Activated CD4-positive, alpha-beta T cell treated with anti-CD3 and anti-CD28 coated beads for 24 hours (primary cell): ENCODE measurements at regions not wholly inside any gene's neighbourhood (a gene's known extent, or its start where the extent isn't known, plus 50 kb on each side); places are given as distances from the start of the nearest gene placed in this dataset.

Source experiments
- DNase-seq, 2 donors: peaks; one replicate each; pipeline ENCODE4 v3.0.0-alpha.2; 2020; ENCODE audit warnings: low read depth in 2 of 2

- no peak for DNase-seq
Observed at GRCh38 chr3:34294240-34294639, 495.8 kb downstream of the PDCD6IP start.

DNA sequence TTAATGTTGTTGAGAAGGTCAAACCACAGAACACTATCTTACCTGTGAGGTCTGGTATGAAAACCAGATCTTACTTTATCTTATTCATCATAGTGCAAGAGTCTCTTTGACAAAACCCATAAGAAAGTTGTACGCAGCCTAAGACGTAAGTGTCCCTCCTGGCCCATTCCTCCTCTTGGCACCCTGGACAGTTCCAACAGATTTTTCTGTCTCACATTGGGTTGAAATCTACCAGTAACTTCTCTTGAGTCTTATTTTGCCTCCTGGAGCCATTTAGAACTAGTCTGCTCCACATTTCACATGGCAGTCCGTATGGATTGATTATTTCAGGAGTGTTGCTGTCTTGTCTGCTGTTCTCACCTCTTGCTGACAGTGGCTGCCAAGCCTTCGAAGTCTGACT, 498.4 kb downstream of the PDCD6IP start:
- DNase-seq, result no peak

DNA sequence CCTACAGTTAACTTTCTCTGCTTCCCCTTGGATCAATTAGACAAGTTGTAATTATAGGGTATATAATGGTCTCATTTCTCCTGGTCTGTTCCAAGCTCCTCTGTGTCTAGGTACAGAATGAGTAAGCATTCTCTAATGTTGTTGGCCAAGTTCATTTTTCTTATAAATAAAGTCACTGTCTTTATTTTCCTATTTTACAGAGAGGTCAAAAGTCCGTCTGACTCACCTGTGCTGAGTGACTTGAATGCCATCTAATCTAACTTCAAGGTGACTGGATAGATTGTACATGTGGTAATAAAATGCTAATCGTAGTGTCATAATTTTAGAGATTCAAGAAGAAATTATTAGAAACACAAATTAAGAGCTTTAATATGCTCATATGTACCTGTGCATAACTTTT, 500.2 kb downstream of the PDCD6IP start:
- no peak for DNase-seq

DNA sequence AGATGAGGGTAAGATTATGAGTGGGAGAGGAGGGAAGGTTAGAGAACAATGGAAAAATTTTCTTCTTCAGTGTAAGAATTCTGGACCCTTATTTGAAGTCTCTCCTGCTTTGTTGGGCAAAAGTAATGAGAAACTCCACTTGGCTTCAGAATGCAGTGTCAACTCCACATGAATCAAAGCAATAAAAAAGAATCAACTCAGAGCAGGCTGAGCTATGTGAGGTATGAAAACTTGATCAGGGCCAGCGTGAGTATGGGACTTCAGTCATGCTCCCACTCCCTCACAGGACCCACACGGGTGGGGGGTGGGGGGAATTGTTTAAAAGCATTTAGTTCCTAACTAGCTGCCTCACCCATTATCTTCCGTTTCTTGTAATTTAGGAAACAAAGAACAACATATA, 502.2 kb downstream of the PDCD6IP start:
- DNase-seq, result no peak

GRCh38 chr3:34301313-34301712, 502.9 kb downstream of the PDCD6IP start:
- DNase-seq, result no peak

DNA sequence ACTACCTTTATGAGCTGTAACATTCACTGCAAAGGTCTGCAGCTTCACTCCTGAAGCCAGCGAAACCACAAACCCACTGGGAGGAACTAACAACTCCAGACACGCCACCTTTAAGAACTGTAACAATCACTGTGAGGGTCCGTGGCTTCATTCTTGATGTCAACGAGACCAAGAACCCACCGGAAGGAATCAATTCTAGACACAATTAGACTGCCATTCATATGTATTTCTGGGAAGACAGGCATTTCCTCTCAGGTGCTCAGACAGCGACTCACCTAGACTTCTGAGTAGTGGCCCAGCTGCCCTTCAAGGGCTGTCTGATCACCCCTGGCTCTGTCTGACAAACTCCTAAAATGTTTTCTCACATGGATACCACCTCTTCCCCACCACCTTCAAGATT, 506.8 kb downstream of the PDCD6IP start:
- DNase-seq, result no peak

DNA sequence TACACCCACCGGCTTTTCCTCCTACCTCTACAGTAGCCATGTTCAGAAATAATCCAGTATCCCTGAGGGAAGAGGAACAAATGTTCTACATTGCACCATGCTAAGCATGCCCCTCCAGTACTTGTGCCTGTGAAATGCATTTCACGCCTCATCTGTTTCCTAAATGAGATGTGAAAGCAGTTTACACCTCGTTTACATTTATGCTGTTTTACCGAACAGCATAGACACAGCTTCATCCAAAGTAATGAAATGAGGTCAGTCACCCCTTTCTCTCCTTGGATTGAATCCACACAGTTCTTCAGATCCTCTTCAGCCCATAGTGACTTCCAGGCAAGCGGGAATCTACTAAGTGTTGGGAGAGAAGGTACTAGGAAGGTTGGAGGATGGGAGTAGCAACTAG, 514.3 kb downstream of the PDCD6IP start:
- DNase-seq, result no peak

GRCh38 chr3:34319881-34320280, 521.5 kb downstream of the PDCD6IP start:
- DNase-seq, result no peak

GRCh38 chr3:34323517-34323916, 525.1 kb downstream of the PDCD6IP start:
- no peak for DNase-seq

GRCh38 chr3:34346656-34347055, 548.2 kb downstream of the PDCD6IP start:
- no peak for DNase-seq

- DNase-seq, result no peak
Observed at GRCh38 chr3:34351882-34352777, 553.7 kb downstream of the PDCD6IP start.

DNA sequence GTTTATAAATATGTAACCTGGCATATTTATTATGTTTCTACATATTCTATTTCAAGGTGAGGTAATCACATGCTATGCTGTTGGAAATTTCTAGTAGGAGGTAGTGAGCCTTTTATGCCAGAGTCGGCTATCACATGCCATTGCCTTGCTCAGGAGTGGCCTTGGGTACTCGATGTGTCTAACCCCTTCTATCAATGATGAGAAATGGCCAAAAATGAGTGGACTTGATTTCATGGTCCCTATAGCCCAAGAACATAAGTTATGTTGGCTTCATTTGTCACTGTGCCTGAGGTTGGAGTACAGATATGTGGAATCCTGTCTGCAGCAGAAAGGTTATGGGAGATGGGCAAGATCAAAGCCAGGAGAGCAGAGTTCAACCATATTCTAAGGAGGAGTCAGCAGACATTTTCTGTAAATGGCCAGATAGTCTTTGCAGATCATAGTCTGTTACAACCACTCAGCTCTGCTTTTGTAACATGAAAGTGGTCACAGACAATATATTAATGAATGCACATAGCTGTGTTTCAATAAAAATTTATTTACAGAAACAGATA, 554.4 kb downstream of the PDCD6IP start:
- no peak for DNase-seq

- DNase-seq, result no peak
Observed at GRCh38 chr3:34357461-34357860, 559.0 kb downstream of the PDCD6IP start.

- DNase-seq, result no peak
Observed at GRCh38 chr3:34359064-34359463, 560.6 kb downstream of the PDCD6IP start.

DNA sequence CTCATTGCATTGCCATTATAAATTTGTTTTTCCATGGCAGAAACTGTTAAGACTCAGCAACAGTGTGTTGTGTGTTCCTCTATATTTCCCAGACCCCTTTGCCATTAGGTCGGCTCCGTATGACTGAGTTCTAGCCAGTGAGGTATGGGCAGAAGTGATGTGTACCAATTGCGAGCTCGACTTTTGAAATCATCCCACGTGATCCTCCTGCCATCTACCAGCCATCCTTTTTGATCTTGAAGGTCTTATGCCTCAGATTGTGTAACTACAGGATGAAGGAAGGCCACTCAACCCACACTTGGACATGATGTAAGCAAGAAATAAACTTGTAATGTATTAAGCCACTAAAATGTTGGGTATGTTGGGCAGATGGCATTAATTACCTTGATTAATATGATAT, 562.3 kb downstream of the PDCD6IP start:
- no peak for DNase-seq

- DNase-seq, result no peak
Observed at GRCh38 chr3:34361921-34362320, 563.5 kb downstream of the PDCD6IP start.

GRCh38 chr3:34362910-34363309, 564.5 kb downstream of the PDCD6IP start:
- no peak for DNase-seq

DNA sequence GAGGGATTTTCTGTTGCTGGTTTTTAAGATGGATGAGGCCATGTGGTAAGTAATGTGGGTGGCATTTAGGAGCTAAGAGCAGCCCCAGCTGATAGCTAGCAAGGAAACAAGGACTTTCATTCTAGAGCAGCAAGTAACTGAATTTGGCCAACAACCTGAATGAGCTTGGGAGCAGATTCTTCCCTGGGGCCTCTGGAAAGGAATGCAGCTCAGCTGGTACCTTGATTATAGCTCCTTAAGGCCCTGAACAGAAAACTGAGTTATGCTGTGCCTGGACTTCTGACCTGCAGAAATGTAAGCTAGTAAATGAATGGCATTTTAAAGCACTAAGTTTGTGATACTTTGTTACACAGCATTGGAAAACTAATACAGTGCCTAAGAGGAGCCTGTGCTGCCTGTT, 565.5 kb downstream of the PDCD6IP start:
- no peak for DNase-seq

DNA sequence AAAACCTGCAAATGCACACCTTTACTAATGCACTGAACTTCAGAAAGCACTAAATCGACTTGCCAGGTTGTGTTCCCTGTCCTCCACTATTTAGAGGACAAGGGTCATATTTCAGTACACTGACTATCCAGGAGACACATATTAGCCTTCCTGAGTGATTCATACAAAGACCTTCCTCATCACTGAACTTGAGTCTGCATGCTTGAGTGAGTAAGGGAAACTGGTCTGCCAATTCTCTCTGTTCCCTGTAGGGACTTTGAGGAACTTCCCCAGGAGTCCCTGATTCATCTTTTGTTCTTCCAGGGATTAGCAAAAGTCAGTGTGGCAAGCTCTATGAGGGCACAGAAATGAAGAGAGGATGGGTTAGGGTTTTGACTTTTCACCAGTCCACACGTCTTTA, 565.9 kb downstream of the PDCD6IP start:
- no peak for DNase-seq

- DNase-seq, result no peak
Observed at GRCh38 chr3:34365231-34365630, 566.8 kb downstream of the PDCD6IP start.

GRCh38 chr3:34365771-34366170, 567.3 kb downstream of the PDCD6IP start:
- DNase-seq, result no peak

DNA sequence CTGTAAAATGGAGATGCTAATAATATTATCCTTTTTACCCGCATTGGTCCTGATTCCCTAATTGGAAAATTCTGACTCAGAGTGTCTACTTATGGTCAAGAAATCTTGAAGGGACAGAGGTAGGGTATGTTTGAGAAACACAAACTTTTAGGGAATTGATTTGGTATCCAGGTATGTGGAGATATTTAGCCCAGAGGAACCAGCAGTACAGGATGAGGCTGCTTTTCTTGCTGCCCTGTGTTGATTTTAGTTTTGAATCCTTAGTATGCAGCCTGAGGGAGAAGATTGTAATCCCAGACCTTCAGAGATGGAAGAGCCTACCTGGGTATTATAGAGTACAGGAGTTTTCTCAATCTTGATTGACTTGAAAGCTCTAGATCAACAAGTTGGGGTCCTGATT, 569.1 kb downstream of the PDCD6IP start:
- no peak for DNase-seq

GRCh38 chr3:34374521-34374920, 576.1 kb downstream of the PDCD6IP start:
- DNase-seq, result no peak

- DNase-seq, result no peak
Observed at GRCh38 chr3:34376691-34377090, 578.3 kb downstream of the PDCD6IP start.
